GM23338 (cell line): ENCODE measurements at regions not wholly inside any gene's neighbourhood (a gene's known extent, or its start where the extent isn't known, plus 50 kb on each side); places are given as distances from the start of the nearest gene placed in this dataset.
A peak's percentile ranks its signal among the peaks of the same experiment; 100 is the strongest.

Source experiments
- ATAC-seq: fragments of 200-7000 bp; cut with Tn5 transposase; 3 replicates; pipeline ENCODE4 v1.9.1; 2020
- DNase-seq: peaks from one replicate; pipeline ENCODE4 v3.0.0-alpha.2; 2015; ENCODE audit warnings: low spot score
- H2AFZ ChIP-seq: fragments of 200-600 bp; sonication (generic); 2 replicates; pipeline ENCODE4 v1.8.0; 2016; ENCODE audit warnings: antibody characterized with exemption, mild to moderate bottlenecking, moderate library complexity
- H3F3A ChIP-seq: fragments of 200-600 bp; sonication (generic); replicated peaks from 2 replicates; pipeline ENCODE4 v1.8.0; 2017; ENCODE audit warnings: antibody characterized with exemption, mixed run types, low read depth
- H3K27ac ChIP-seq: fragments of 200-600 bp; sonication (generic); 2 replicates; pipeline ENCODE4 v1.6.1; 2016; ENCODE audit warnings: low read depth
- H3K27me3 ChIP-seq: fragments of 200-600 bp; sonication (generic); 2 replicates; pipeline ENCODE4 v1.8.0; 2016; ENCODE audit warnings: mild to moderate bottlenecking, mixed run types, moderate library complexity; ENCODE audit not compliant: insufficient read depth
- H3K36me3 ChIP-seq: fragments of 200-600 bp; sonication (generic); 2 replicates; pipeline ENCODE4 v1.8.0; 2016; ENCODE audit warnings: mild to moderate bottlenecking; ENCODE audit not compliant: insufficient read depth
- H3K4me1 ChIP-seq: fragments of 200-600 bp; sonication (generic); 2 replicates; pipeline ENCODE4 v1.8.0; 2016; ENCODE audit warnings: mild to moderate bottlenecking, moderate library complexity; ENCODE audit not compliant: insufficient read depth
- H3K4me2 ChIP-seq: fragments of 200-600 bp; sonication (generic); 2 replicates; pipeline ENCODE4 v1.7.1; 2017; ENCODE audit warnings: mixed run types
- H3K4me3 ChIP-seq: fragments of 200-600 bp; sonication (generic); 2 replicates; pipeline ENCODE4 v1.6.1; 2016; ENCODE audit warnings: mixed run types
- H3K79me2 ChIP-seq: fragments of 200-600 bp; sonication (generic); replicated peaks from 2 replicates; pipeline ENCODE4 v1.8.0; 2017; ENCODE audit warnings: mild to moderate bottlenecking; ENCODE audit not compliant: insufficient read depth
- H3K9me2 ChIP-seq: fragments of 200-600 bp; sonication (generic); 2 replicates; pipeline ENCODE4 v1.8.0; 2017; ENCODE audit not compliant: insufficient read depth
- H4K20me1 ChIP-seq: fragments of 200-600 bp; sonication (generic); replicated peaks from 2 replicates; pipeline ENCODE4 v1.8.0; 2017; ENCODE audit warnings: mild to moderate bottlenecking; ENCODE audit not compliant: insufficient read depth
- H3K27ac Mint-ChIP-seq: 2 replicates; pipeline ENCODE4 v1.8.0; 2020; ENCODE audit warnings: inconsistent platforms, mild to moderate bottlenecking, moderate library complexity, mixed read lengths
- H3K27me3 Mint-ChIP-seq: 3 replicates; pipeline ENCODE4 v1.8.0; 2022; ENCODE audit warnings: low read depth, mild to moderate bottlenecking, moderate library complexity, mixed read lengths, inconsistent platforms; ENCODE audit not compliant: insufficient read depth, poor library complexity
- H3K36me3 Mint-ChIP-seq: 3 replicates; pipeline ENCODE4 v1.8.0; 2021; ENCODE audit warnings: low read depth, mild to moderate bottlenecking, inconsistent platforms, moderate library complexity, mixed read lengths
- H3K4me1 Mint-ChIP-seq: 3 replicates; pipeline ENCODE4 v1.8.0; 2020; ENCODE audit warnings: mild to moderate bottlenecking, inconsistent platforms, mixed read lengths
- H3K4me3 Mint-ChIP-seq: 3 replicates; pipeline ENCODE4 v1.8.0; 2021; ENCODE audit warnings: moderate library complexity, mild to moderate bottlenecking, inconsistent platforms, mixed read lengths
- H3K9me3 Mint-ChIP-seq: 3 replicates; pipeline ENCODE4 v1.8.0; 2020; ENCODE audit warnings: moderate library complexity, mild to moderate bottlenecking, inconsistent platforms, mixed read lengths
- JUNB ChIP-seq: IDR thresholded peaks from one replicate; pipeline ENCODE4 v1.6.1; 2016; ENCODE audit warnings: antibody characterized with exemption; ENCODE audit not compliant: unreplicated experiment
- POLR2AphosphoS5 ChIP-seq: IDR thresholded peaks from 2 replicates; pipeline ENCODE4 v1.6.1; 2016; ENCODE audit warnings: antibody characterized with exemption, low read depth

GRCh38 chr12:113521708-113522107 lies 50.0 kb upstream of the LHX5 start:
- Histone ChIP-seq H3K4me3 (no peak overlapping the region), H2AFZ (0 out of 2 replicates have a peak overlapping the region, but pooled peaks have one; percentile 14), H4K20me1 (no peaks in the 10 kb centered on the region), H3K9me2 (no peaks in the 10 kb centered on the region), H3K27me3 (peaks cover 54% of the 10 kb centered on the region), H3K36me3 (no peaks in the 10 kb centered on the region; the same call in 1 of the 2 replicates), H3K4me2 (no peak overlapping the region), H3K4me1 (peaks cover 2% of the 10 kb centered on the region; the same call in 1 of the 2 replicates), H3K27ac (no peak overlapping the region), H3K79me2 (no peaks in the 10 kb centered on the region), H3F3A (0 out of 2 replicates have a peak, but pooled peaks cover 3% of the 10 kb centered on the region)
- Mint-ChIP-seq H3K9me3 (peaks cover 16% of the 10 kb centered on the region; the same call in 2 of the 3 replicates), H3K4me3 (no peak overlapping the region), H3K4me1 (peaks cover 23% of the 10 kb centered on the region; the same call in 2 of the 3 replicates), H3K36me3 (no peaks in the 10 kb centered on the region), H3K27ac (no peak overlapping the region), H3K27me3 (peaks cover 28% of the 10 kb centered on the region)
- TF ChIP-seq POLR2AphosphoS5 (no peak), JUNB (no peak)
- no peak for DNase-seq
- ATAC-seq, result no peak
